ENCODE measurements at regions not wholly inside any gene's neighbourhood (a gene's known extent, or its start where the extent isn't known, plus 50 kb on each side); places are given as distances from the start of the nearest gene placed in this dataset.

GRCh38 chr9:31390403-31391025 lies 993.9 kb upstream of the ACO1 start:
- Histone ChIP-seq H3K36me3 (ENCODE audit: control insufficient read depth, insufficient read depth, low read length) (no peaks in the 10 kb centered on the region), H4K5ac (ENCODE audit: low read depth, low read length) (no peak overlapping the region), H2BK5ac (ENCODE audit: low read depth, low read length, poor library complexity, severe bottlenecking) (no peak overlapping the region), H3K9me1 (ENCODE audit: insufficient read depth, low read length) (no peaks in the 10 kb centered on the region), H3K14ac (replicated peaks; ENCODE audit: low read depth, low read length) (no peak overlapping the region), H2AK5ac (ENCODE audit: low read depth, low read length) (no peak overlapping the region), H3K9me3 (ENCODE audit: control insufficient read depth, insufficient read depth, low read length) (no peaks in the 10 kb centered on the region), H2AFZ (replicated peaks; ENCODE audit: low read length, poor library complexity) (no peak overlapping the region), H2BK120ac (ENCODE audit: low read depth, low read length) (no peak overlapping the region), H3K27me3 (ENCODE audit: control insufficient read depth, insufficient read depth, low read length) (no peaks in the 10 kb centered on the region), H3K4me3 (ENCODE audit: insufficient read depth, low read depth, low read length) (no peak overlapping the region), H3K56ac (ENCODE audit: extremely low read depth, insufficient read depth, low read length) (no peak overlapping the region), H3K9ac (ENCODE audit: low read depth, low read length) (no peak overlapping the region), H3K79me1 (ENCODE audit: low read depth in 1 of 2, low read length in 2 of 2) (no peaks in the 10 kb centered on the region), H3K4ac (ENCODE audit: low read depth, low read length) (no peak overlapping the region), H4K8ac (ENCODE audit: low read depth in 2 of 2, low read length in 2 of 2) (no peak overlapping the region), H3K23ac (ENCODE audit: low read depth, low read length) (no peak overlapping the region), H3K27ac (ENCODE audit: insufficient read depth, low read length) (no peak overlapping the region), H3K4me2 (ENCODE audit: low read depth, low read length) (no peak overlapping the region), H4K20me1 (ENCODE audit: insufficient read depth, low read length) (no peaks in the 10 kb centered on the region), H2BK15ac (ENCODE audit: low read depth, low read length) (no peak overlapping the region), H2BK20ac (ENCODE audit: low read depth, low read length) (no peak overlapping the region), H4K91ac (ENCODE audit: insufficient read depth, low read depth, low read length) (no peak overlapping the region), H2AK9ac (replicated peaks; ENCODE audit: low read depth, low read length, poor library complexity) (no peak overlapping the region), H3K18ac (ENCODE audit: low read depth, low read length) (no peak overlapping the region), H3K4me1 (ENCODE audit: control insufficient read depth, insufficient read depth, low read length) (no peaks in the 10 kb centered on the region)
- TF ChIP-seq POLR2A (IDR thresholded peaks at IDR 0.05; ENCODE audit: low read depth, low read length), result no peak
- no peak for TF ChIP-seq MXI1 (IDR thresholded peaks at IDR 0.05; ENCODE audit: borderline replicate concordance, low read depth, low read length)
- TF ChIP-seq BHLHE40 (IDR thresholded peaks at IDR 0.05; ENCODE audit: low read depth, low read length), result no peak
- no peak for TF ChIP-seq USF2 (IDR thresholded peaks at IDR 0.05; ENCODE audit: low read depth, low read length)
- no peak for TF ChIP-seq CTCF (conservative IDR thresholded peaks at IDR 0.05; ENCODE audit: low read depth, low read length)
- TF ChIP-seq ELK1 (IDR thresholded peaks at IDR 0.05; ENCODE audit: borderline replicate concordance, low read depth, low read length), result no peak
- TF ChIP-seq MAFK (IDR thresholded peaks at IDR 0.05; ENCODE audit: low read depth, low read length), result no peak
- TF ChIP-seq NFE2L2 (IDR thresholded peaks at IDR 0.05; ENCODE audit: low read depth, low read length), result no peak
- TF ChIP-seq FOS (IDR thresholded peaks at IDR 0.05; ENCODE audit: low read depth, low read length), result no peak
- no peak for TF ChIP-seq RAD21 (IDR thresholded peaks at IDR 0.05; ENCODE audit: low read length)
- TF ChIP-seq RFX5 (IDR thresholded peaks at IDR 0.05; ENCODE audit: low read depth, low read length), result no peak
- TF ChIP-seq SMC3 (IDR thresholded peaks at IDR 0.05; ENCODE audit: low read depth, low read length), result no peak
- TF ChIP-seq CEBPB (IDR thresholded peaks at IDR 0.05; ENCODE audit: low read depth, low read length), result no peak
- no peak for TF ChIP-seq RCOR1 (IDR thresholded peaks at IDR 0.05; ENCODE audit: insufficient replicate concordance, low read length)
- TF ChIP-seq MAZ (IDR thresholded peaks at IDR 0.05; ENCODE audit: borderline replicate concordance, low read depth, low read length), result no peak
- no peak for TF ChIP-seq CHD1 (IDR thresholded peaks at IDR 0.05; ENCODE audit: low read depth, low read length)
- ATAC-seq (ENCODE audit: low read depth) (no peak), DNase-seq (no peak)
- dilution Hi-C loops (cut with HindIII; ENCODE audit: low sequenced_read_pairs, unreplicated experiment), result no loop called here
- intact Hi-C loops (cut with micrococcal nuclease), result no loop called here
- ChIA-PET CTCF (no interaction called here), POLR2A (ENCODE audit: unreplicated experiment) (no interaction called here)
- WGBS, 2 experiments (ENCODE audit: extremely low coverage in 2 of 2, insufficient read length in 1 of 2), result no CpG with 5 or more reads among the region's 5 CpGs
- no TSS peak for BruUV-seq (replicated peaks)
- in situ Hi-C loops (cut with MboI; ENCODE audit: low sequenced_read_pairs), result no loop called here
